ENCODE measurements at regions not wholly inside any gene's neighbourhood (a gene's known extent, or its start where the extent isn't known, plus 50 kb on each side); places are given as distances from the start of the nearest gene placed in this dataset.

GRCh38 chr18:44238911-44239310 lies 441.8 kb upstream of the SETBP1 start:
- Histone ChIP-seq H3K4me2 (ENCODE audit: unreplicated experiment) (no peak overlapping the region), H3K79me2 (ENCODE audit: insufficient read depth) (no peaks in the 10 kb centered on the region), H3K9me3 (ENCODE audit: low read depth) (no peaks in the 10 kb centered on the region), H3F3A (ENCODE audit: insufficient read depth) (no peaks in the 10 kb centered on the region), H2AFZ (no peak overlapping the region), H3K36me3 (ENCODE audit: low read depth) (no peaks in the 10 kb centered on the region), H3K27me3 (replicated peaks; ENCODE audit: insufficient read depth) (no peaks in the 10 kb centered on the region), H3K4me3 (no peak overlapping the region), H3K9ac (no peak overlapping the region), H3K9me2 (ENCODE audit: insufficient read depth) (no peaks in the 10 kb centered on the region), H3K27ac (no peak overlapping the region), H3K4me1 (ENCODE audit: insufficient read depth) (no peaks in the 10 kb centered on the region), H4K20me1 (ENCODE audit: insufficient read depth) (no peaks in the 10 kb centered on the region)
- 80 to 90% methylated on average over 1 of the region's 1 CpG for WGBS, 2 experiments (ENCODE audit: low coverage in 1 of 2, low lambda C conversion rate in 2 of 2, missing lambda C conversion rate in 2 of 2)
- in situ Hi-C loops (cut with MboI) = no loop called here
- no peak for DNase-seq
- TF ChIP-seq EZH2phosphoT487 (IDR thresholded peaks at IDR 0.05; ENCODE audit: insufficient read depth, low read depth) (no peak), EZH2 (IDR thresholded peaks at IDR 0.05; ENCODE audit: insufficient read depth, poor library complexity, severe bottlenecking) (no peak)

DNA sequence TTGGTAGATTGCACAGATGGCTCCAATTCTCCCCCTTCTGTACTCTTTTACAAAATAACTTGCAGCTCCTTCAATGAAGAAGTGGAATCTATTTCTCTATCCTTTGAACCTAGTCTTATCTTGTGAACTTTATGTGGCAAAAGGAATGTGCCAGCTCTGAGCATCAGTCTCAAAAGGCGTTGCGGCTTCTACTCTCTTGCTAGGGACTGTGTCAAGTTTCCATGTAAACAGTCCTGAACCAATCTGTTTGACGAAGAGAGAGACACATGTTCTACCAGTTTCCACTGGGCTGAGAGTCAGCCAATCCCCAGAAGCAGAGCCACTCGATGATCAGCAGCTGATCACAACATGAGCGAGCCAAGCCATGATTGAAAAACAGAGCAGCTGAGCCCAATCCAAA lies 439.7 kb upstream of the SETBP1 start:
- in situ Hi-C loops (cut with MboI) = no loop called here
- Histone ChIP-seq H2AFZ (no peak overlapping the region), H3K4me1 (ENCODE audit: insufficient read depth) (no peaks in the 10 kb centered on the region), H3F3A (ENCODE audit: insufficient read depth) (no peaks in the 10 kb centered on the region), H3K4me3 (no peak overlapping the region), H3K27ac (no peak overlapping the region), H3K4me2 (ENCODE audit: unreplicated experiment) (no peak overlapping the region), H3K36me3 (ENCODE audit: low read depth) (no peaks in the 10 kb centered on the region), H4K20me1 (ENCODE audit: insufficient read depth) (no peaks in the 10 kb centered on the region), H3K9me3 (ENCODE audit: low read depth) (no peaks in the 10 kb centered on the region), H3K27me3 (replicated peaks; ENCODE audit: insufficient read depth) (no peaks in the 10 kb centered on the region), H3K79me2 (ENCODE audit: insufficient read depth) (no peaks in the 10 kb centered on the region), H3K9ac (no peak overlapping the region), H3K9me2 (ENCODE audit: insufficient read depth) (no peaks in the 10 kb centered on the region)
- 44 to 49% methylated on average over 5 of the region's 5 CpGs for WGBS, 2 experiments (ENCODE audit: low coverage in 1 of 2, low lambda C conversion rate in 2 of 2, missing lambda C conversion rate in 2 of 2)
- TF ChIP-seq EZH2phosphoT487 (IDR thresholded peaks at IDR 0.05; ENCODE audit: insufficient read depth, low read depth) (no peak), EZH2 (IDR thresholded peaks at IDR 0.05; ENCODE audit: insufficient read depth, poor library complexity, severe bottlenecking) (no peak)
- DNase-seq = no peak

GRCh38 chr18:44245019-44245418 lies 435.7 kb upstream of the SETBP1 start:
- in situ Hi-C loops (cut with MboI) = no loop called here
- WGBS, 2 experiments (ENCODE audit: low coverage in 1 of 2, low lambda C conversion rate in 2 of 2, missing lambda C conversion rate in 2 of 2) = 3 to 5% methylated on average over 3 of the region's 3 CpGs

GRCh38 chr18:44246001-44246400 lies 434.7 kb upstream of the SETBP1 start:
- in situ Hi-C loops (cut with MboI) = no loop called here
- Histone ChIP-seq H3K27me3 (replicated peaks; ENCODE audit: insufficient read depth) (no peaks in the 10 kb centered on the region), H3K79me2 (ENCODE audit: insufficient read depth) (no peaks in the 10 kb centered on the region), H4K20me1 (ENCODE audit: insufficient read depth) (no peaks in the 10 kb centered on the region), H2AFZ (no peak overlapping the region), H3K4me2 (ENCODE audit: unreplicated experiment) (no peak overlapping the region), H3K4me3 (no peak overlapping the region), H3K27ac (no peak overlapping the region), H3K9me3 (ENCODE audit: low read depth) (no peaks in the 10 kb centered on the region), H3K36me3 (ENCODE audit: low read depth) (no peaks in the 10 kb centered on the region), H3F3A (ENCODE audit: insufficient read depth) (no peaks in the 10 kb centered on the region), H3K9me2 (ENCODE audit: insufficient read depth) (peaks cover 3% of the 10 kb centered on the region; the same call in 1 of the 2 replicates), H3K9ac (no peak overlapping the region), H3K4me1 (ENCODE audit: insufficient read depth) (no peaks in the 10 kb centered on the region)
- WGBS, 2 experiments (ENCODE audit: low coverage in 1 of 2, low lambda C conversion rate in 2 of 2, missing lambda C conversion rate in 2 of 2) = 63 to 69% methylated on average over 2 of the region's 2 CpGs
- TF ChIP-seq EZH2phosphoT487 (IDR thresholded peaks at IDR 0.05; ENCODE audit: insufficient read depth, low read depth) (no peak), EZH2 (IDR thresholded peaks at IDR 0.05; ENCODE audit: insufficient read depth, poor library complexity, severe bottlenecking) (no peak)
- DNase-seq = peak; percentile 1

More at GRCh38 chr18:44245019-44245418, 435.7 kb upstream of the SETBP1 start:
- Histone ChIP-seq H3K9ac (no peak overlapping the region), H3F3A (ENCODE audit: insufficient read depth) (no peaks in the 10 kb centered on the region), H3K79me2 (ENCODE audit: insufficient read depth) (no peaks in the 10 kb centered on the region), H2AFZ (no peak overlapping the region), H3K9me2 (ENCODE audit: insufficient read depth) (peaks cover 3% of the 10 kb centered on the region; the same call in 1 of the 2 replicates), H4K20me1 (ENCODE audit: insufficient read depth) (no peaks in the 10 kb centered on the region), H3K36me3 (ENCODE audit: low read depth) (no peaks in the 10 kb centered on the region), H3K27me3 (replicated peaks; ENCODE audit: insufficient read depth) (no peaks in the 10 kb centered on the region), H3K27ac (no peak overlapping the region), H3K4me1 (ENCODE audit: insufficient read depth) (no peaks in the 10 kb centered on the region), H3K9me3 (ENCODE audit: low read depth) (no peaks in the 10 kb centered on the region), H3K4me2 (ENCODE audit: unreplicated experiment) (no peak overlapping the region), H3K4me3 (no peak overlapping the region)
- TF ChIP-seq EZH2 (IDR thresholded peaks at IDR 0.05; ENCODE audit: insufficient read depth, poor library complexity, severe bottlenecking) = no peak
- TF ChIP-seq EZH2phosphoT487 (IDR thresholded peaks at IDR 0.05; ENCODE audit: insufficient read depth, low read depth) = no peak
- DNase-seq = no peak

DNA sequence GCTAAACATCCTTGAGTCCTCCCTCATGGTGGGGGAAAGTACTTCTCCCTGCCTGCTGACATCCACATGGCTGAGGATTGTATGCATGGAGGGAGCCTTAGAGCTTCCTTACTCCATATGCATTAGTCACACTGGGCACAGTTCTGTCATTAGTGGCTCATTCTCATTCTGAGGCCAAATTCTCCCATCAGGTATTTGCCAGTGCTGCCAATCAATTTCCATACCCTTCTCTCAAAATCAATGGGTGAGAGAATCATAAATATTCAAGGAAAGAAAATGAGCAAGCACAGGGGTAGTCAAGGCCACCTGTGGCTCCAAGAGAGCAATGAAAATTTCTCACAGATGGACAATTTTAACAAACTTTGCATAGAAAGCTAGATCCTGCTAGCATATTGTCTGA lies 422.6 kb upstream of the SETBP1 start:
- H3K27me3 ChIP-seq (replicated peaks; ENCODE audit: insufficient read depth) = no peaks in the 10 kb centered on the region
- no peaks in the 10 kb centered on the region for H3K9me3 ChIP-seq (ENCODE audit: low read depth)
- no peak overlapping the region for H3K4me3 ChIP-seq
- no peaks in the 10 kb centered on the region for H4K20me1 ChIP-seq (ENCODE audit: insufficient read depth)
- no peak for DNase-seq
- no peak overlapping the region for H3K9ac ChIP-seq
- in situ Hi-C loops (cut with MboI) = no loop called here
- H3K27ac ChIP-seq = no peak overlapping the region
- no peaks in the 10 kb centered on the region for H3K9me2 ChIP-seq (ENCODE audit: insufficient read depth)
- no peak for TF ChIP-seq EZH2phosphoT487 (IDR thresholded peaks at IDR 0.05; ENCODE audit: insufficient read depth, low read depth)
- TF ChIP-seq EZH2 (IDR thresholded peaks at IDR 0.05; ENCODE audit: insufficient read depth, poor library complexity, severe bottlenecking) = no peak
- no peak overlapping the region for H3K4me2 ChIP-seq (ENCODE audit: unreplicated experiment)
- H3K4me1 ChIP-seq (ENCODE audit: insufficient read depth) = no peaks in the 10 kb centered on the region
- H3F3A ChIP-seq (ENCODE audit: insufficient read depth) = no peaks in the 10 kb centered on the region
- H3K36me3 ChIP-seq (ENCODE audit: low read depth) = no peaks in the 10 kb centered on the region
- H3K79me2 ChIP-seq (ENCODE audit: insufficient read depth) = no peaks in the 10 kb centered on the region
- H2AFZ ChIP-seq = no peak overlapping the region
